Esophagus (tissue), 2 donors: ENCODE measurements at regions not wholly inside any gene's neighbourhood (a gene's known extent, or its start where the extent isn't known, plus 50 kb on each side); places are given as distances from the start of the nearest gene placed in this dataset.

ENCODE experiments used
- H3K27ac ChIP-seq, 2 donors: one replicate each; pipeline ENCODE4 v1.5.1; 2013; ENCODE audit warnings: low read depth in 2 of 2, mild to moderate bottlenecking in 2 of 2, inconsistent platforms in 1 of 2, low read length in 1 of 2, moderate library complexity in 1 of 2
- H3K27me3 ChIP-seq, 2 donors: one replicate each; pipeline ENCODE4 v1.6.1; 2013; ENCODE audit warnings: low read length in 2 of 2, control low read depth in 1 of 2, mild to moderate bottlenecking in 1 of 2; ENCODE audit not compliant: insufficient read depth in 2 of 2, control insufficient read depth in 1 of 2
- H3K36me3 ChIP-seq, 2 donors: one replicate each; pipeline ENCODE4 v1.6.1; 2013; ENCODE audit warnings: low read length in 1 of 2; ENCODE audit not compliant: control insufficient read depth in 2 of 2, insufficient read depth in 2 of 2
- H3K4me1 ChIP-seq, 2 donors: one replicate each; pipeline ENCODE4 v1.6.1; 2013; ENCODE audit warnings: low read length in 1 of 2; ENCODE audit not compliant: control insufficient read depth in 2 of 2, insufficient read depth in 2 of 2
- H3K4me3 ChIP-seq, 2 donors: one replicate each; pipeline ENCODE4 v1.5.1; 2013; ENCODE audit warnings: low read length in 2 of 2, mild to moderate bottlenecking in 2 of 2, low read depth in 1 of 2, moderate library complexity in 1 of 2
- H3K9me3 ChIP-seq, 2 donors: one replicate each; pipeline ENCODE4 v1.6.1; 2013; ENCODE audit warnings: mild to moderate bottlenecking in 2 of 2, low read depth in 1 of 2, low read length in 1 of 2, moderate library complexity in 1 of 2; ENCODE audit not compliant: control insufficient read depth in 2 of 2, insufficient read depth in 1 of 2
- WGBS, 2 donors: extraction: QIAGEN DNeasy Blood & Tissue Kit; methylation state at CpG; one replicate each; pipeline ENCODE4 v1.1.7; 2013; 5-methylcytosine and 5-hydroxymethylcytosine counted together
- donor health status: healthy with polysubstance abuse.
- donor health status: Bipolar disorder and iron deficiency.

DNA sequence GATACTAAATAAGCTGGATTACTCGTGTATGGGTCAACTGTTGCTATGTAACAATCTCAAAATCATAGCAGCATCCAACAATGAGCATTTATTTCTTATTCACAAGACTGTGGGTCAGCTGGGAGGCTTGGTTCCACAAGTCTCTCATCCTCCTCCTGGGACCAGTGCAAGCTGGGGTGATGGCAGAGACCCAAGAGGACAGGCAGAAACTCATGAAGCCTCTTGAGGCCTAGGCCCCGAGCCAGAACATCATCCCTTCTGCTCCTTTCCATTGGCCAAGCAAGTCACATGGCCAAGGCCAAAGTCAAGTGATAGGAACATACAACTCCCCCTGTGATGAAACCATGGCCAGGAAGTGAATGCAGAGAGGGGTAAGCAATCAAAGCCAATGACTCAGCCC lies 422.1 kb downstream of the BCOR start:
- Histone ChIP-seq H3K4me1 (no peaks in the 10 kb centered on the region), H3K36me3 (no peaks in the 10 kb centered on the region), H3K4me3 (no peak overlapping the region), H3K27me3 (peaks cover 0 to 3% of the 10 kb centered on the region in 2 donors), H3K9me3 (peaks cover 0 to 3% of the 10 kb centered on the region in 2 donors), H3K27ac (no peak overlapping the region)
- 40 to 57% methylated on average over 2 of the region's 2 CpGs for WGBS, 2 donors

- WGBS, 2 donors, result 72 to 88% methylated on average over 3 of the region's 3 CpGs
- Histone ChIP-seq H3K9me3 (no peaks in the 10 kb centered on the region), H3K4me3 (no peak overlapping the region), H3K27me3 (no peaks in the 10 kb centered on the region), H3K36me3 (no peaks in the 10 kb centered on the region), H3K4me1 (no peaks in the 10 kb centered on the region), H3K27ac (no peak overlapping the region)
Measured at GRCh38 chrX:39676434-39676833, 421.3 kb downstream of the BCOR start.

DNA sequence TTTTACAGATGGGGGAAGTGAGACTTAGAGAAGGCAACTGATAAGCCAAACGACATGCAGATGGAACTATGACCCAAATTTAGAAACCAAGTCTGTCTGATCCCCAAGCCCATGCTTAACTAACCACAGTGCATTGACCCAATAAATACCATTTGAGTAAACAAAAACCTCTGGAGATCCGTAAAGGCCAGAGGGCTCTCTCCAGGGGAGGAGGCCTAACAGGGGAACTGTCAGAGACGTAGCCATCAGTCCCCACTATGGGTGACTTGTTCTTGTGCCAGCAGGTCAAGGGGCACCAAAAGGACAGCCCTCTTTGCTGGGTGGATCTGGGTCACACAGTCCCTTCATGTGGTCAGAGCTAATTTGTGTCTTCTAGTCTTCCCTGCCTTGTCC lies 420.2 kb downstream of the BCOR start:
- no peaks in the 10 kb centered on the region for H3K4me1 ChIP-seq
- H3K9me3 ChIP-seq, result no peaks in the 10 kb centered on the region
- no peaks in the 10 kb centered on the region for H3K36me3 ChIP-seq
- H3K4me3 ChIP-seq, result no peak overlapping the region
- H3K27ac ChIP-seq, result no peak overlapping the region
- H3K27me3 ChIP-seq, result no peaks in the 10 kb centered on the region
- 74 to 76% methylated on average over 3 of the region's 3 CpGs for WGBS, 2 donors

GRCh38 chrX:39677978-39678791 lies 419.6 kb downstream of the BCOR start:
- no peaks in the 10 kb centered on the region for H3K4me1 ChIP-seq
- no peaks in the 10 kb centered on the region for H3K9me3 ChIP-seq
- H3K4me3 ChIP-seq, result no peak overlapping the region
- no peak overlapping the region for H3K27ac ChIP-seq
- WGBS, 2 donors, result 80 to 81% methylated on average over 19 of the region's 19 CpGs
- no peaks in the 10 kb centered on the region for H3K27me3 ChIP-seq
- H3K36me3 ChIP-seq, result no peaks in the 10 kb centered on the region

DNA sequence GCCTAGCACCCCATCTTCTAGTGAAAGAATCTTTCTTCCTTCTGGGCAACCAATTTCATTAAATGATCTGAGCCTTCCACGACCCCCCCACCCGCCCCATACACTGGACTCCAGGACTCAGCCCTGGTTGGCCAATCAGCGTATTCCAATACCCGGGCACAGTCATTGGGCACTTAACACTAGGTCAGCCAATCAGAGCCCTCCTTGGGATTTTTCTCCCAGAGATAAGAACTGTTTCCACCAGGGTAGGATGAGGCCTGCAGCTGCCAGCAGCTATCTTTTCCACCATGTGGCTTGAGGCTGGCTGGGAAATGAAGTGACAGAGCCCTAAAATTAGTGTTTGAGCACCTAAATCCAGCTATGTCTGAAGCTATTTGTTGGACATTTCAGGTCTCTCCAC lies 418.8 kb downstream of the BCOR start:
- Histone ChIP-seq H3K27ac (no peak overlapping the region), H3K4me3 (no peak overlapping the region), H3K36me3 (no peaks in the 10 kb centered on the region), H3K9me3 (no peaks in the 10 kb centered on the region), H3K4me1 (no peaks in the 10 kb centered on the region), H3K27me3 (no peaks in the 10 kb centered on the region)
- WGBS, 2 donors, result 80 to 84% methylated on average over 4 of the region's 4 CpGs

DNA sequence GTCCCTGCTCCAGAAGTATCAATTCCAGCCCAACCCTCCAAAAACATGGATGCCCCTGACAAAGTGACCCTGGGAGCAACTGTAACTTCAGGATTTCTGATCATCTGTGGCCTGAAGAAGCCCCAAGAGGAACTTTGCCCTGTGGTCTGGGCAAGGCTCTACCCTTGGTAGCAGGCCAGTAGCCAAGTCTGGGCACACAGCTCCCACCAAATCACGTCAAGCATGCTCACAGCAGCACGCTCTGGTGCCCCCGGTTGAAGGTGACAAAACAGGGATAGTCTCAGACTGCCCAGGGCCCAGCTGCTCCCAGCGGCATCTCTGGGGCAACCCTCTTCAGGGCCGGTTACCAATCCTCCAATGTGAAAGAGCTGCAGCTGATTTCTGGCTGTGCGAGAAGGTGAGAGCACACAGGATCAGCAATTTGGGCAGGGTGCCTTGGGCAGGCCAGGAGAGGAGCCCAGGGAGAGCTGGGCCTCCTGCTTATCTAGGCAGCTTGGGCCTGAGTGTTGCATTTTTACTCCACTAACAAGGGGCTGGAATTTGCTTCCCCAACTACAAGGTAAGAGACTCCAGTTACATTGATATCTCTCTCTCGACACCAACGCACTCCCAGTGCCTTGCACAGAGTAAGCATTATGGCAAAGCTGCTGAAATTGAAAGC lies 418.1 kb downstream of the BCOR start:
- H3K9me3 ChIP-seq, result no peaks in the 10 kb centered on the region
- no peaks in the 10 kb centered on the region for H3K36me3 ChIP-seq
- no peak overlapping the region for H3K27ac ChIP-seq
- H3K27me3 ChIP-seq, result no peaks in the 10 kb centered on the region
- H3K4me1 ChIP-seq, result no peaks in the 10 kb centered on the region
- 87 to 95% methylated on average over 8 of the region's 8 CpGs for WGBS, 2 donors
- no peak overlapping the region for H3K4me3 ChIP-seq

GRCh38 chrX:39681885-39682284 lies 415.9 kb downstream of the BCOR start:
- no peaks in the 10 kb centered on the region for H3K27me3 ChIP-seq
- 72 to 81% methylated on average over 12 of the region's 12 CpGs for WGBS, 2 donors
- no peak overlapping the region for H3K4me3 ChIP-seq
- no peaks in the 10 kb centered on the region for H3K36me3 ChIP-seq
- no peaks in the 10 kb centered on the region for H3K9me3 ChIP-seq
- no peaks in the 10 kb centered on the region for H3K4me1 ChIP-seq
- no peak overlapping the region for H3K27ac ChIP-seq

DNA sequence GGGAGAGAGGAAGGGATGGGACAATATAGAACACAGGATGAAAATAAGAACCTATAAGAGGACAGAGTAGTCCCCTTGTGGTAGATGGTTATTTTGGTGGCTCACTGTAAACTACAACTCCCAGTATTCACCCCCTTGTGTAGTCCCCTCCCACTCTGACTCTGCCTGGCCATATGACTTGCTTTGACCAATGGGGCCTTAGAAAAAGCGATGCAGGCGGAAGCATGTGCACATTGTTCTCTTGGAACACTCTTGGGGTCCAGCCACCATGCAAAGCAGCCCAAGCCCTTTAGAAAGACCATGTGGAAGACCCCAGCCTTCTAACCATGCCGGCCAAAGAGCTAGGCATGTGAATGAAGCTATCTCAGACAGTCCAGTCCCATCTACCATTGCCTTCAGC lies 415.0 kb downstream of the BCOR start:
- WGBS, 2 donors, result 89 to 95% methylated on average over 3 of the region's 3 CpGs
- H3K27ac ChIP-seq, result no peak overlapping the region

DNA sequence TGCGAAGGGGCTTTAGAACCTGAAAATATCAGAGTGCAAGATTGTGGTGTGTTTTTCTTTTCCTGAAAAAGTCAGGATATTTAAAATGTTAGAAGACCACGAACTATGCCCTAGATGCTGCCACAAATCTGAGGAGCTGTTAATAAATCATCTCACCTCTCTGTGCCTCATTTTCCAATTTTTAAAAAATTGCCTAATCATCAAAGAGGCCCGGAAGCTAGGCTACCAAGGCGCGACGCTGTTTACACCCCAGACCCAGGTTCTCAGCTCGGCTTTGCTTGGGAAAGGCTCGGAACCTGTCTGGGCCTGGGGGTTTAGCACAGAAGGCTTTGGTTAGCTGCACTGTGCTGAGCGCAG lies 409.6 kb downstream of the BCOR start:
- Histone ChIP-seq H3K9me3 (no peaks in the 10 kb centered on the region), H3K4me1 (peaks cover 0 to 2% of the 10 kb centered on the region in 2 donors), H3K4me3 (peak overlapping the region in 1 of 2 donors; percentile 15), H3K36me3 (no peaks in the 10 kb centered on the region), H3K27ac (no peak overlapping the region), H3K27me3 (no peaks in the 10 kb centered on the region)
- 52 to 58% methylated on average over 9 of the region's 9 CpGs for WGBS, 2 donors

More for the DNA sequence above, 415.0 kb downstream of the BCOR start:
- Histone ChIP-seq H3K9me3 (no peaks in the 10 kb centered on the region), H3K4me3 (no peak overlapping the region), H3K4me1 (no peaks in the 10 kb centered on the region), H3K27me3 (no peaks in the 10 kb centered on the region), H3K36me3 (no peaks in the 10 kb centered on the region)
